Endothelial cell (in vitro differentiated cells): ENCODE measurements at regions not wholly inside any gene's neighbourhood (a gene's known extent, or its start where the extent isn't known, plus 50 kb on each side); places are given as distances from the start of the nearest gene placed in this dataset.

Experiments used
- DNase-seq: peaks from one replicate; pipeline ENCODE4 v3.0.0; 2021; ENCODE audit warnings: low spot score
- H3K27ac Mint-ChIP-seq: one replicate; pipeline ENCODE4 v1.8.0; 2021; ENCODE audit warnings: mixed read lengths, inconsistent platforms; ENCODE audit not compliant: unreplicated experiment
- H3K27me3 Mint-ChIP-seq: one replicate; pipeline ENCODE4 v1.8.0; 2021; ENCODE audit warnings: mild to moderate bottlenecking, moderate library complexity, mixed read lengths, inconsistent platforms; ENCODE audit not compliant: unreplicated experiment
- H3K36me3 Mint-ChIP-seq: one replicate; pipeline ENCODE4 v1.8.0; 2021; ENCODE audit warnings: mild to moderate bottlenecking, low read depth, mixed read lengths, inconsistent platforms; ENCODE audit not compliant: unreplicated experiment
- H3K4me1 Mint-ChIP-seq: one replicate; pipeline ENCODE4 v1.8.0; 2021; ENCODE audit warnings: mild to moderate bottlenecking, mixed read lengths, inconsistent platforms; ENCODE audit not compliant: unreplicated experiment
- H3K4me3 Mint-ChIP-seq: one replicate; pipeline ENCODE4 v1.8.0; 2021; ENCODE audit warnings: mild to moderate bottlenecking, mixed read lengths, inconsistent platforms; ENCODE audit not compliant: unreplicated experiment
- H3K9me3 Mint-ChIP-seq: one replicate; pipeline ENCODE4 v1.8.0; 2021; ENCODE audit warnings: mixed read lengths, inconsistent platforms; ENCODE audit not compliant: unreplicated experiment
- TF ChIP-seq, protein P1 (sequence below): fragments of 200-600 bp; sonication (generic); IDR thresholded peaks from one replicate; pipeline ENCODE4 v1.5.0; 2021; ENCODE audit warnings: antibody characterized with exemption; ENCODE audit not compliant: unreplicated experiment

- DNase-seq: no peak
- Mint-ChIP-seq H3K9me3 (no peaks in the 10 kb centered on the region), H3K4me1 (no peaks in the 10 kb centered on the region), H3K27me3 (no peaks in the 10 kb centered on the region), H3K27ac (no peak overlapping the region), H3K4me3 (no peak overlapping the region), H3K36me3 (peaks cover 4% of the 10 kb centered on the region)
- TF ChIP-seq, protein P1, sequence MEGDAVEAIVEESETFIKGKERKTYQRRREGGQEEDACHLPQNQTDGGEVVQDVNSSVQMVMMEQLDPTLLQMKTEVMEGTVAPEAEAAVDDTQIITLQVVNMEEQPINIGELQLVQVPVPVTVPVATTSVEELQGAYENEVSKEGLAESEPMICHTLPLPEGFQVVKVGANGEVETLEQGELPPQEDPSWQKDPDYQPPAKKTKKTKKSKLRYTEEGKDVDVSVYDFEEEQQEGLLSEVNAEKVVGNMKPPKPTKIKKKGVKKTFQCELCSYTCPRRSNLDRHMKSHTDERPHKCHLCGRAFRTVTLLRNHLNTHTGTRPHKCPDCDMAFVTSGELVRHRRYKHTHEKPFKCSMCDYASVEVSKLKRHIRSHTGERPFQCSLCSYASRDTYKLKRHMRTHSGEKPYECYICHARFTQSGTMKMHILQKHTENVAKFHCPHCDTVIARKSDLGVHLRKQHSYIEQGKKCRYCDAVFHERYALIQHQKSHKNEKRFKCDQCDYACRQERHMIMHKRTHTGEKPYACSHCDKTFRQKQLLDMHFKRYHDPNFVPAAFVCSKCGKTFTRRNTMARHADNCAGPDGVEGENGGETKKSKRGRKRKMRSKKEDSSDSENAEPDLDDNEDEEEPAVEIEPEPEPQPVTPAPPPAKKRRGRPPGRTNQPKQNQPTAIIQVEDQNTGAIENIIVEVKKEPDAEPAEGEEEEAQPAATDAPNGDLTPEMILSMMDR: no peak
Observed at GRCh38 chr6:25130518-25130917, 148.7 kb upstream of the CARMIL1 start.

GRCh38 chr6:25132934-25133333 is 146.2 kb upstream of the CARMIL1 start:
- peaks cover 8% of the 10 kb centered on the region for H3K4me1 Mint-ChIP-seq
- no peak overlapping the region for H3K27ac Mint-ChIP-seq
- no peaks in the 10 kb centered on the region for H3K9me3 Mint-ChIP-seq
- no peaks in the 10 kb centered on the region for H3K27me3 Mint-ChIP-seq
- no peak overlapping the region for H3K4me3 Mint-ChIP-seq
- no peak for DNase-seq
- H3K36me3 Mint-ChIP-seq: peaks cover 4% of the 10 kb centered on the region
- TF ChIP-seq, protein P1: no peak

- H3K27ac Mint-ChIP-seq: no peak overlapping the region
- DNase-seq: no peak
- peaks cover 4% of the 10 kb centered on the region for H3K36me3 Mint-ChIP-seq
- peaks cover 14% of the 10 kb centered on the region for H3K4me1 Mint-ChIP-seq
- TF ChIP-seq, protein P1: no peak
- H3K27me3 Mint-ChIP-seq: peaks cover 2% of the 10 kb centered on the region
- H3K9me3 Mint-ChIP-seq: no peaks in the 10 kb centered on the region
- H3K4me3 Mint-ChIP-seq: no peak overlapping the region
Observed at GRCh38 chr6:25133568-25133967, 145.6 kb upstream of the CARMIL1 start.

GRCh38 chr6:25136854-25137253 is 142.3 kb upstream of the CARMIL1 start:
- H3K27ac Mint-ChIP-seq: no peak overlapping the region
- no peak for DNase-seq
- peaks cover 14% of the 10 kb centered on the region for H3K4me1 Mint-ChIP-seq
- TF ChIP-seq, protein P1: no peak
- H3K9me3 Mint-ChIP-seq: no peaks in the 10 kb centered on the region
- H3K27me3 Mint-ChIP-seq: peaks cover 2% of the 10 kb centered on the region
- H3K36me3 Mint-ChIP-seq: peaks cover 4% of the 10 kb centered on the region
- no peak overlapping the region for H3K4me3 Mint-ChIP-seq

- TF ChIP-seq, protein P1: no peak
- H3K27ac Mint-ChIP-seq: no peak overlapping the region
- peaks cover 4% of the 10 kb centered on the region for H3K36me3 Mint-ChIP-seq
- no peak overlapping the region for H3K4me3 Mint-ChIP-seq
- no peaks in the 10 kb centered on the region for H3K9me3 Mint-ChIP-seq
- peaks cover 2% of the 10 kb centered on the region for H3K27me3 Mint-ChIP-seq
- DNase-seq: no peak
- H3K4me1 Mint-ChIP-seq: peaks cover 14% of the 10 kb centered on the region
Observed at GRCh38 chr6:25137480-25137879, 141.7 kb upstream of the CARMIL1 start.
